NCI-H2196 treated with DMSO at 0.1 percent for 48 hours (cell line): ENCODE measurements at regions not wholly inside any gene's neighbourhood (a gene's known extent, or its start where the extent isn't known, plus 50 kb on each side); places are given as distances from the start of the nearest gene placed in this dataset.

Source experiments
- DNase-seq: peaks from one replicate; lab custom pipeline; 2025; ENCODE audit not compliant: unreplicated experiment; lab: John Stamatoyannopoulos, UW

- no peak for DNase-seq
Measured at GRCh38 chr17:36813357-36813756, 123.9 kb upstream of the LHX1 start.

- no peak for DNase-seq
Measured at GRCh38 chr17:36813957-36814563, 123.2 kb upstream of the LHX1 start.

- DNase-seq: no peak
Measured at GRCh38 chr17:36814958-36815357, 122.3 kb upstream of the LHX1 start.

DNA sequence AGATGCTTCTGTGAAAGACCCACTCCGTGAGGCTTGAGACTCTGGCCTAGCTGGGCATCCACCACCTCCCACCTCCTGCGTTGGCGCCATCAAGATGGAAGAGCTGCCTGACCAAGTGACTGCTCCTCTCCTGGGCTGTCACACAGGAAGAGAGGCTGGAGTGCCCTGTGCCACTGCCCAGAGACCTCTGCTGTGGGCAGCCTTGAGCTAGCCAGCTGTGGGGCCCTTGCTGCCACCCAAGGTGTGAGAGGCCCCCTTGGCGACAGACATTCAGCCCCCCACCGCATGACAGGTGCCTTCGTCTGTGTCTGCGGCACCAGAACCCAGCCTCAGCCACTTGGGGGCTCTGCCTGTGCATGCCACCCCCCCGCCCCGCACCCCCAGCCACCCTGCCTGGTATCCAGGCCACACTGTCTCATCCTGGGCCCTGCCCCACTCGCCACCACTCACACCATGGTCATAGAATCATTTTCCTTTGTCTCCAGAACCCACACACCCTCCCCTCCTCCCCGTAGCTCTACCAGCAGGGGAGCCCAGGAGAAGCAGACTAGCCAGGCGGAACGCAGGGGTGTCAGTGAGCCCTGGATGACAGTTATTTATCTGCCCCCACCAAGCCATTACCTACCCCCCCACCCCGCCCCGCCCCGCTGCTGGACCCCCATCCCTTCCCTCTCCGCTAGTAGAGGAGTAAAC is 120.9 kb upstream of the LHX1 start:
- no peak for DNase-seq

DNA sequence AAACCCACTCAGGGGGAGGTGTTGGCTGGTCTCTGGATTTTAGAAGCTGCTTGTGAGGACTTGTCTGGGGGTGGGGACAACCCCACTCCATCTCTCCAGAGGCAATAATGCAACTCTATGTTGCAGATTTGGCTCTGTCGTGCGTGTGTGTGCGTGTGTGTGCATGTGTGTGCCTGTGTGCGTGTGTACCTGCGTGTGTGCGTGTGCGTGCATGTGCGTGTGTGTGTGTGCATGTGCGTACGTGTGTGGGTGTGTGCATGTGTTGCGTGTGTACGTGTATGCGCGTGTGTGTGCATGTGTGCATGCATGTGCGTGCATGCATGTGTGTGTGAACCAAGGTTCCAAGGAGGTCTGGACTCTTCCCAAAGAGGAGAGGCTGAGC is 120.4 kb upstream of the LHX1 start:
- DNase-seq: no peak

DNA sequence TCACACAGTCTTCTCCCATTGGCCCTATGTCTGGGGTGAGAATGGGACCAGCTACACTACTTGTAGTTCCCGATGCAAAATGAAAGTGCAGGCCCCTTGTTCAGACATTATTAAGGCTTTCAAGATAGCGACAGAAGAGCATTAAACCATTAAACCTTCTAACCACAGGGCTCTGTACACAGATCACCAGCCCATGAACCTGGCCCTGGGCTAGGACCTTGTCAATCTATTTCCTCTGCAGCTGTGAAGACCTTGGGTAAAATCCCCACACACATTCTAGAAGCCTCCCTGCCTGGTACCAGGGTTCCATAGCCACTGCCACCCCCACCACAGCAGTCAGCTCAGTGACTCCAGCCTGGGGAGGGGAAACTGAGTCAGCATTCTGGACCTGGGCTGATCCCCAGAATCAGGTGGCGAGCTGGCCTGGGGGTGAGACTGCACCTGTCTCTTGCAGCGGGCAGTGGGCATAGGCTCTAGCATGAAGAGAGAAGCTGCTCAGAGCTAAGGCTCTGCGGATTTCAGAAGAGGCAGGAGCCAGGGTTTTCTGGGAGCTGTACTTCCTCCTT is 119.7 kb upstream of the LHX1 start:
- DNase-seq: no peak

- DNase-seq: no peak
Measured at GRCh38 chr17:36818134-36818825, 119.0 kb upstream of the LHX1 start.

DNA sequence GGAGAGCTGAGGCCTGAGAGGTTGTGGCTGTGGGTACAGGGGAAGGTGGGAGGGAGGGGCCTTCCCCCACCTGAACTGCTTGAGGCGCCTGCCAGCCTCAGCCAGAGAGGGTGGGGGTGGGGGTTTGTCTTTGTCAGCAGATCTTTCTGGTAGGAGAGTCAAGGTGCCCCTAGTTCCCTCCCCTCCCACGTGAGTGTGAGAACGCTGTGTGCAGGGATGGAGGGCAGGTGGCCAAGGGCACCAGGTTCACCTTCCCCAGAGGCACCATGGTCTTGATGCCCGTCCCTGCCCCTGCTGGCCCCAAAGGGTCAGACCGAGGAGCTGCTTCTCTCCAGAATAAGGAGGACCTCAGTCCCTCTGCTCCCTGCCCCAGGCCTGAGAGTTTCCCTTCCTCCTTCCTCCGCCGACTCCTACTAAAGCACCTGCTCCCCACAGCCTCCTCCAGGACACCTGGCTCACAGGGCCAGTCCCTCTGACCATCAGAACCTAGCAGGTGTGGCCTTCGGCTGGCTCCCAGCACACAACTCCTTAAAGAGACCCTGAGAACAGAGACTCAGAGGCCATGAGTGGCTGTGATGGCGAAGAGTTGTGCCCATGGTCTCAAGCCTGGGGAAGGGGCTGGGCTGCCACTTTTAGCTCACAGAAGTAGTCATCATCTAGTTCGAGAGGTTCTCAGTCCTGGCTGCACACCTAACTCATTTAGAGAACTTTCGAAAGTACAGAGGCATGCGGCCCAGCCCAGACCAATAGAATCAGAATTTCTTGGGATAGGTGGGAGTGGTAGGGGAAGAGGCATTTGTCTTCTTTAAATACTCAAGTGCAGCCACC is 113.2 kb upstream of the LHX1 start:
- no peak for DNase-seq

DNA sequence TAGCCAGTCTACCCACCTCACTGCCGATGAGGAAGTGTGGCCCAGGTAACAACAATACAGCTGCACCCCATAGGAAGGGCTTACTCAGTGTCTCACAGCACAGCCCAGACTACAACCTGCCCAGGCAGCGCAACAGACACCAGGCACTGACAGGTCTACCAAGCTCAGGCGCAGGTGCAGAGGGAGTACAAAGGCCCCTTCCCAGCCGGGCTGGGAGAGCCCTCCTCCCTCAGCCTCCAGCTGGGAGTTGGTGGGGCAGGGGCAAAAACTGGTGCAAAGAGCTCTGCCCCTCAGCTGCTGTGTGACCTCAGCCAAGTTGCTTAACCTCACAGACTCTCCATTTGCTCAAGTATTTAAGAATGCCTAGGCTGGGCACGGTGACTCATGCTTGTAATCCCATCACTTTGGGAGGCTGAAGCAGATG is 112.6 kb upstream of the LHX1 start:
- DNase-seq: no peak

GRCh38 chr17:36825113-36825512 is 112.2 kb upstream of the LHX1 start:
- DNase-seq: no peak

DNA sequence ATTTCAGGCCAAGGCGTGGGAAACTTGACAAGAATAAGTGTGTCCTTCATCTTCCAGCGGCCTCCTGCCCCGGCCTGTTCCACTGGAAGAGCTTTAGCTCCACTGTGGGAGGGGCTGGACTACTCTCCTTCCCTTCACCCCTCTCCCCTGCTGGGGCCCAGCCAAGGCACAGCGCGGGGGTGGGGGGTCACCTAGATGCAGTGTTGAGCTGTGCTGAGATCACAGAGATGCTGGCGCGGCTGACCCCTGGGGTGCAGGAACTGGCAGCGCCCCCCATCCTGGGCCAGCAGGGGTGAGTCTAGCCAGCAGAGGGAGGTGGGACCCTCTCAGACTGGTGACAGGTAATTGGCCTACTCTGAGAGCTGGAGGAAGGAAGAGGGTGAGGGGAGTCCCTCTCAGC is 111.8 kb upstream of the LHX1 start:
- no peak for DNase-seq

- no peak for DNase-seq
Measured at GRCh38 chr17:36825951-36826350, 111.3 kb upstream of the LHX1 start.

DNA sequence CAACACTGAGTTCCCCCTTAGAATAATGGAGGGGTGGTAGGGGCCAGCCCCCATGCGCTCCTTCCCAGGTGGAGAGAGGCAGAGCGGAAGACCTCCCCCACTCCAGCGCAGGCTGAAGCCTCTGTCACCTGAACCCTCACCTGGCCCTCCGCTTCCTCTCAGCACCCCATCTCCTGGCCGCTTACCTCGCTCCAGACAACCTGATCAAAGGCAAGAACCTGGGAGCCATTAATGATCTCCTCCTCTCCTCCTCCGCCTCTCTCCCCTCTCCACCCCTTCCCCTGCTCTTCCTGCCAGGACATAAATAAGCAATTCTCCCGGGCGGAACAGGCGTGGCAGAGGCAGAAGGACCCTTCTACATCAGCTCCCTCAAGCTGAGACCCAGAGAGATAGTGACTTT is 110.2 kb upstream of the LHX1 start:
- DNase-seq: no peak

DNA sequence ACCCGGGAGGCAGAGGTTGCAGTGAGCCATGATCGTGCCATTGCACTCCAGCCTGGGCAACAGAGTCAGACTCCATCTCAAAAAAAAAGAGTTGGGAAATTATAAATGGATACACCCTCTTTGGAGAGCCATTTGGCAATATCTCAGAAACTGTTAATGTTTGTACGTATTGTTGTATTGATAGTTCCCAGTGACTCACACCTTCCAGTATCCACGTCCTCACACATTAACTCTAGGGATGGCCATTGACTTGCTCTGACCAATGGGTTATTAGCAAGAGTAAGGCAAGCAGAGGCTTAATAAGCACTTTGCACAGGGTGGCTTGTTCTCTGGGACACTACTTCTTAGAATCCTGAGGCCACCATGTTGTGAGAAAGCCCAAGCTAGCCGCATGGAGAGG is 107.6 kb upstream of the LHX1 start:
- no peak for DNase-seq

DNA sequence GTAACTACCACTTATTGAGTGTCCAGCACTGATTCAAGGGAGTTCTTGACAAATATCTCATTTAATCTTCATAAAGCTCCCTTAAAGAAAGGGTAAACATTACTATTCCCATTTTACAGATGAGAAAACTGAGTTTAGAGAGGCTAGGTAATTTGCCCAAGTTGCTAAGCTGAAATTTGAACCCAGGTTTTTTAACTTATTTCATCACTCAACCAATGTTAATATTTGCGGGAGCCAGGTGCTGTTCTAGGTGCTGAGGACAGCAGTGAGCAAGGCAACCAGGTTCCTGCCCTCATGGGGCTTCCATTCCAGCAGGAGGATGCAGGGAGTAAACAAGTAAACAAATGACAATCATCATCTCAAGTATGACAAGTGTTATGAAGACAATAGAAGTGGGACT is 104.0 kb upstream of the LHX1 start:
- no peak for DNase-seq

DNA sequence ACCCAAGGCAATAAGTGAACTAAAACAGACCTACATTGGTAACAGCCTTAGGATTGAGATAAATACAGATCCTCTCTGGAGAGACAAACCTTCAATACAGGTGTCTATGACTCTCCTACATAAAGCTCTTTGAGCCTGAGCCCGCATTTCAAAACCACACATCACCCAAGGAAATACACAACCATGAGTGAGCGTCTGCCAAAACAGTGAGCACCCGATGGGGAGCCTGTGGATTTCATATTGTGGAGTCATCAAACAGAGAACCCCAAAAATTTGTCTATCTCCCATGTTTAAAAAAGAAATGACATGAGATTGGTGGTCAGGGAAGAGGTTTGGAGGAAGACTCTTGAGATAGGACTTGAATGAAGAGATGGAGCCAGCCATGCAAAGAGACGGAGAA is 102.2 kb upstream of the LHX1 start:
- no peak for DNase-seq

DNA sequence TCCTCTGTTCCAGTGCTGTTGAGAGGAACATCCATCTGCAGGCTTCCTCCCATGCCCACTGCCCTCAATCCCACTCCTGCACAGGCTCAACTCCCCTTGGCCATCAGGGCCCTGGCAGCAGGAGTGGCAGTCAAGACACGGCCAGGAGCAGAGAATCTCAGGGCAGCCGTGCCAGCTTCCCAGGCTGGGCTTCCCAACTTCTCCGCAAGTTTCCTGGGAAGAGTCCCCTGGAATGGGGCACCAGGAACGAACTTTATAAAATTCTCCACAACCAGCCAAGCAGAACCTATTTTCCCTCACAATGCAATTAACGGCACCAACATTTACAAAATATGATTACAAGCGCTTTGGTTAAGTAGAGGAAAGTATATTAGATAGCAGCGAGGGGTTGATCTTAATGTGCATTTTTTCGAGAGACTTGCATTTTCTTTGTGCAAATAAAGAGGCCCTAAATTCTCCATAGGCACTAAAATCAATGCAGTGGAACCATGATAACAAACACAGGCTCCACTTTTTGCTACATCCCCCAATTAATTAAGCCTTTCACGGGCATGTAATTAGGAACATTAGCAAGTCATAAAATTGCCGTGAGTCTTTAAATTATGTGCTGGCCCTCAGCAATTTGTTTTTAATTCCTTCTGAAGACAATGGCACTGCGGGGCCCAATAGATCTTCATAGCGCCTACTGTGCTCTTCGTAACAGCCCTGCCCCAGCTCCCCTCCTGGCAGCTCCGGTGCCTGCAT is 99.9 kb upstream of the LHX1 start:
- no peak for DNase-seq

DNA sequence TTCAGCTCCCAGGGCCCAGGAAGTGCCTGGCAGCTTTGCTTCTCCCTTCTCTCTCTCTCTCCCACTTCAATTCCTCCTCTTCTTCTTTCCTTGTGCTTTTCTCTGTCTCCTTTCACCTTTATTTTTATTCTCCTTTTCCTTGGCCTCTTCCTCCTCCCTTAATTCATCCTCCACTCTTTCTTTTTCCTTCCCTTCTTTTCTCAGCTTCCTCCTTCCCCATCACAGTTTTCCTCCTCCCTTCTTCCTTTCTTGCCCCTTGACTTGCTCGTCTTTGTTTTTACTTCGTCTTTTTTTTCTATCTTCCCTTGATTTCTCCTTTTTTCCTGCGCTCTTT is 99.4 kb upstream of the LHX1 start:
- DNase-seq: no peak

DNA sequence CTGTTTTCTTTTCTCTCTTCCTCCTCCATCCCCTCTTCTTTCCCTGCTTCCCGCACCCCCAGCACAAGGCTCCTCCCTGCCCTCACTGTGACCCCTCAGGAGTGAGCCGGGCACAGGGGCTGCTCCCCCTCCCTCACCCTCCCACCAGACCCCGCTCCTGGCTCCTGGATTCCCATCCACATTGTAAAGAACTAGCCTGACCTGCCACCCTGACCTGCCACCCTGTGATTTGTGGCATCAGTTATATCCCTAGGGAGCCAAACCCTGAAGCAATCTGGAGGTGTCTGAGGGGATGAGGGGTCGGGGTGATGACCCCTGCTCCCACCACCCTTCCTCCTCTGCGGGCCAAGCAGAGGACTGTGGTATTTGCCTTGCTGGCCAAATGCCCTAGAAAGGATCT is 98.0 kb upstream of the LHX1 start:
- DNase-seq: no peak

- DNase-seq: no peak
Measured at GRCh38 chr17:36840796-36841195, 96.5 kb upstream of the LHX1 start.
